Stimulated activated CD4-positive, alpha-beta T cell treated with anti-CD3 and anti-CD28 coated beads, Interleukin-1b, Interleukin-23, amount 100 ng/mL, for 24 hours (primary cell): ENCODE measurements at regions not wholly inside any gene's neighbourhood (a gene's known extent, or its start where the extent isn't known, plus 50 kb on each side); places are given as distances from the start of the nearest gene placed in this dataset.

ENCODE experiments used
- DNase-seq, 4 experiments: peaks; one replicate each; pipeline ENCODE4 v3.0.0-alpha.2; 2020; ENCODE audit warnings: low read depth in 4 of 4, low spot score in 1 of 4

DNA sequence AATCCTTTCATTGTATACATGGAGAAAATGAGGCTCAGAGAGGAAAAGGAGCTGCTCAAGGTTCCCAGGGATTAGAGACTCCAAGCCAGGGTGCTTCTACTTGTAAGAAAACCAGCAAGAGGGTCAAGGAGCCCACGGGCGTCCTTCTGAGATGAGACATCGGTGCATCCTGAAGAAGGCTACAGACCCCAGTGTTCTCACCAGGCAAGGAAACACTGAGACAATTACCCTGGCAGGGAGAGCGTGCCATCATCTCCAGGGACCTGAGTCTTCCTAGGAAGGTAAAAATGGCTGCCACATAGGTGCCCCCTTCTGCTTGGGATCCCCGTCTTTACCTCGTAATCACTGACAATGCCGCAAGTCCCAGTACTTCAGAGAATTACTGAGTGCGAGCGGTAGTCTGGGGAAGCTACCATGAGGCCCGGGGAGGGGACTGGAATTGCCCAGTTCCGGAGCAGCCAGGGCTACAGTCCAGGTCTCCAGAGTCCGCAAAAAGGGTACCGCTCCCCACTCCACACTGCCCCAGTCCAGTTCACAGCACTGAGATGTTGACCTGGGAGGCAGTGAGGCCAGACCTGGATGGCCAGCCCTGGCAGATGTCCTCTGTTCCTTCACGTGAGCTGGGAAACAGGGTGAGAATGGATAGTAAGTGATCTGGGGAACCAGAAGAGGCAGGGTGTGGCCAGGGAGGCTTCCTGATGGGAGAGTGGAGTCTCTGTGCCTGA lies 164.7 kb upstream of the SMAD3 start:
- no peak for DNase-seq

DNA sequence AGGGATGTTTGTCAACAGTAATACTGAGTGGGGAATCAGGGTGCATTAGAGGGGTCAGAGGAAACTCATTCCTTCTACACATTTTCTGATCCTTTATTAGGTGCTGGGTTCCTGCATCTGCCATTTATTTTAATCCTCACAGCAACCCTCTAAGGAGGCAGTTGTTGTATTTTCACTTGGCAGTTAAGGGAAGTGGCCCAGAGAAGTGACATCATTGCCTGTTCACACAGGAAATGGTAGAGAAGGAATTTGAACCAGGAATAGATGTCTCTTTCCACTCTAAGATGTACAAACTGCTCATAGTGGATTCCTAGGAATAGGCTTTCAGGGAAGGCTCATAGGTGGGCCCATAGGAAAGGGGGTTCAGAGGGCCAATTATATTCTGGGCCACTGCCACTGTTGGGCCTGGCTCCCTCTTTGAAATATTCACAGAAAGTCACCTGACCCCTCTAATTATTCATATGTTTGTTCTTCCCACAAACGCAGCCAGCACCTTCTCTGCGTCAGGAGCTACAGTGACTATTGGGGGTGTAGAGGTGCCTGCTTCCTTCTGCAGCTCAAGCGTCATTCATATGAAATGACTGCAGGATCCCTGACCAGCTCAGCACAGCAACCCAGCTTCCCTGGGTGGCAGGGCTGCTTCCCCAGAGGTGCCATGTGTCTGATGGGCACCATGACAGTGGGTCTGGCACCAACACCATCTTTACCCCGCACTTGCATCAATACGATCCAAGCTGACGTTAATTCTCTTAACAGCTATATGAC lies 163.9 kb upstream of the SMAD3 start:
- DNase-seq, result no peak

DNA sequence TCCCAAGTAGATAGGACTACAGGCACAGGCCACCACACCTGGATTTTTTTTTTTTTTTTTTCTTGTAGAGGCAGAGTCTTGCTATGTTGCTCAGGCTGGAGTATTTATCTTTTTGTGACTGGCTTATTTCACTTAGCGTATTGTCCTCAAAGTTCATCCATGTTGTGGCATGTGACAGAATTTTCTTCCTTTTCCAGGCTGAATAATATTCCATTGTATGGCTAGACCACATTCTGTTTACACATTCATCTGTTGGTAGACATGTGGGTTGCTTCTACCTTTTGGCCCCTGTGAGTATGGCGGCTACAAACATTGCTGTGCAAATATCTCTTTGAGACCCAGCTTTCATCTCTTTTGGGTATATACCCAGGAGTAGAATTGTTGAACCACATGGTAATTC lies 160.2 kb upstream of the SMAD3 start:
- DNase-seq, result no peak

- no peak for DNase-seq
These were observed 159.4 kb upstream of the SMAD3 start for GRCh38 chr15:66905954-66906353.

- no peak for DNase-seq
These were observed 158.5 kb upstream of the SMAD3 start for GRCh38 chr15:66906668-66907614.

GRCh38 chr15:66907826-66908743 lies 157.3 kb upstream of the SMAD3 start:
- no peak for DNase-seq

- no peak for DNase-seq
These were observed 156.7 kb upstream of the SMAD3 start for GRCh38 chr15:66908744-66909095.

DNA sequence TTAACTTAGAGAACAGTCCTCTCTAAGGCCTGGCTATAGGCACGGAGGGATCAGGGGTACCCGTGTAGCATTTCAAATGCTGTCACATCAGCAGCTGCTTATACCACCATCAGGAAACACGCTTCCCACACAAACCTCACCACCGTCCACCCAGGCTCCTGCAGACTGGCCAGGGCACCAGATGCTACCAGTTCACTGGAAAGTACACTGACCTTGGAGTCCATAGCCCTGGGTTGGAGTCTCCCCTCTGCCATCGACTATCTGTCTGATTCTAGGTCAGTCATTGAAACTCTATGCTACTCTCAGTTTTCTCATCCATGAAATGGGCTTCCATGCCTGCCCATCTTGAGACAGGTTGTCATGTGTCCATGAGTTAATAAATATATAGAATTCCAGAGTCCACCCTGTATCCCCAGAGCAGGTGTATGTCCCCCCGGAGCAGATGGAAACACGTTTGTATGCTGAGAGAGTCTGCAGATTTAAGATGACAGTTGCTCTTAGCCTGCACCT lies 156.0 kb upstream of the SMAD3 start:
- no peak for DNase-seq

- DNase-seq, result no peak
These were observed 154.2 kb upstream of the SMAD3 start for GRCh38 chr15:66911131-66911700.

DNA sequence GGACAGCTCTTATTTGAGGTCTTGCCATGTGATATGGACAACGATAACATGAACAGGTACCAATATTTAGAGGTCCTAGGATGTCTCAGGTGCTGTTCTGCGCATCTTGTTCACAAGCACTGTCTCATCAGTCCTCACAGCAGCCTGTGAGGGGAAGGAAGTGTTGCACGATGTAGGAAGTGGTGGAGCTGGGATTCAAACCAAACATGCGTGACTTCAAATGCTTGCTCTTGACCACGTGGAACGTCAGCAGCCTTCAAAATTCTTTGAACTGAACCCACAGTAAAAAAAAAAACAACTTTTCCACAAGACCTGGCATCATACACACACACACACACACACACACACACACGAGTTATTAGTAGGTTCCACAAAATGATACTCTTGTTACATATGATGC lies 153.4 kb upstream of the SMAD3 start:
- DNase-seq, result no peak

GRCh38 chr15:66912441-66912840 lies 153.0 kb upstream of the SMAD3 start:
- DNase-seq, result no peak

DNA sequence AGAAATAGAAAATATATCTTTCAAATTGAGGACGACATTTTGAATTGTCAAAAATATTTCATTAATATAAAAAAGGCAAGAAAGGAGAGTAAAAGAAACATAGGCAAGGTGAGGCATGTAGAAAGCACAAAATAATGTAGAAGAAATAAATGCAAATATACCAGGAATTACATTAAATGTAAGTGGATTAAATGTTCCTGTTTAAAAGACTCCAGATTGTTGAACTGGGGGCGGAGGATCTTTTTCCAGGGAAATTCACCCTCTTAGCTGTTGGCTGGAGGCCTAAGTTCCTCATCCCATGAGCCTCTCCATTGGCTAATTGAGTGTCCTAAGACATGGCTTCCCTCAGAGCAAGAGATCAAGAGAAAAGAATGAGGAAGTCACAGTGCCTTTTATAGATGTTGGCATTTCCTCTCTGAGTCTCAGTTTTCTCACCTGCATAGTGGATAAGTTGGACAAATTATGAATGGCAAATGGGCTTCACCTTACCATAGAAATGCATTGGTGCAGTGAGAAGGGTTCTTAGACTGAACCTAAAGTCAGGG lies 147.4 kb upstream of the SMAD3 start:
- DNase-seq, result no peak

DNA sequence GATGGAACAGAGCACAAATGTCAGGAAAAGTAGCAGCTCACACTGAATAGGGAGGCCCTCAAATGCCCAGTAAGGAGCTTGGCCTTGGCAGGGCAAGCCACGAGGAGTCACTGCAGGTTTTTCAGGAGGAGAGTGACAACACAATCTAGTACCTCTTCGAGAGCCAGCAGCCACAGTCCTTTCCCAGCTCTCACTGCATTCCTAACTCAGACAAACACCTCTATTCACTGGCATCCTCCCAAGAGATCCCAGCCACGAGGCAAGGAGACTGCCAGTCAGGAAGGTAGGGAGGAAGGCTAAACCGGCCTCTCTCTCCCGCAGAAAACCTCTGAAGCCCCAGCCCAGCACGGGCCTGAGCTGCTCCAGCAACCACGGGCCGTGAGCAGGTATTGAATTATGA lies 146.0 kb upstream of the SMAD3 start:
- DNase-seq, result no peak

- no peak for DNase-seq
These were observed 144.0 kb upstream of the SMAD3 start for GRCh38 chr15:66921319-66921915.

DNA sequence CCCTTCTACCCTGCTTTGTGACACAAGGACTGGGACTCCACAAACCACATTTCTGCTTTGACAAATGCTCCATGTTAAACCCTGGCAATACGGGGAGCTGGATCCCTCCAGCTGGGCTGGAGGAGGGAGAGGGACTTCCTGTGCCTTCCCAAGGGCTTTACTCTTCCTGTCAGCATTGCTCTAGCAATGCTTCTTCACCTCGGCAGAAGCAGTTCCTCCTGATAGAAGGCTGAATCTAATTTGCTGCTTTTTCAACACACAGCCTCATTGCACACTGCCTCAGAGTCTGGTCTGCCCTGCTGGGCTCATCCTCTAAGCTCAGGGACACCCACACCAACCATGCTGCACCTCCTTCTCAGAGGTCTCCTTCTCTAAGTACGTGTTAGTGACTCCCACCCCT lies 142.8 kb upstream of the SMAD3 start:
- no peak for DNase-seq

DNA sequence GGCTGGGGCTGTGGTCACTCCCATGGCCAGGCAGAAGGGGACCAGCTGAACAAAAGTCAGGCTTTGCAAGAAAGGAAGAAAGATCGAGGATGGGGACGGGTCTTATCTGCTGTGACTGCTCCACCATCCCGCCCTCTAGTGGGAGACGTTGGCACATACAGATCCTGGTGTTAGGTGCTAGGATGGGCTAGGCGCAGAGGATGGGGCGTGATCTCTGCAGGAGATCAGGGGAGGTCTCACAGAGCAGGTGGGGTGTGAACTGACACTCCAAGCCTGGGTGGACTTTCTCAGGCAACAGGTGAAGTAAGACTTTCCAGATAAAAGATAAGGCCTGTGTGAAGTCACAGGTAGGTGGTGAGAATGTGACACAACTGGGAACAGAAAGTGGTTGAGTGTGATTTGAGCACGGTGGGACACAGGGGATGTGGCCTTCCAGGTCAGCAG lies 141.9 kb upstream of the SMAD3 start:
- peak in 1 of 4 experiments; percentile 20 for DNase-seq

DNA sequence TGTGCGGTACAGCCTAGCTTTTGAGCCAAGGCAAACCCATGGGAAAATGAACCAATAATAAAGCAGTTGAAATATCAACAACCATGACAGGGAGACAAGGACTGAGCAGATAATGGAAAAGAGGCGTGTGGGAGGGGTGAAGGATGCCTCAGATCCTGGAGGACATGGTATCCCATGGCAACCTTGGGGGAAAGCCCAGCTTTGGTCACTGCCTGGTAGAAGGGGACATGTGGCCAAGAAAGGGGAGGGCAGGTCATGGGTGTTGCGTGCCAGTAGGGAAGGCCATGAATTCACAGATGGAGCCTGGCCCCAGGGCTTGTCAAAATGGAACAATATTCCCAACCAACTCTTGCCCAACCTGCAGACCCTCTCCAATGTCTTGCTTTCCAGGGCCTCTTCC lies 140.5 kb upstream of the SMAD3 start:
- DNase-seq, result no peak

DNA sequence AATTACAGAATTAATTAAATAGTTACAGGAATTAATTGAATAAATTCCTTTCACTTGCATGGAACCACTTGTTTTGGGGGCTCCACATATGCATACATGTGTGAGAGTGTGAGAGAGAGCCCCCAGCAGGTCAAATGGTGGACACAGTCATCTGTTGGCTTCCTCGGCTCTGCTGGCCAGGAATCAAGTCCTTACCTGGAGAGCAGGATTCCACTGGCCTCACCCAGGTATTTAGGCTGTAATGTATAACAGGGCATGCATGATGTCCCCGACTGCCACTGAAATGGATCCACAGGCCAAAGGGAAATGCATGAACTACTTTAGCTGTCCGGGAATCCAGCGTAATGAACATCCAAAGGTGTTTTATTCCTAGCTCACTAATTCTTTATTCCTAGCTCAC lies 139.7 kb upstream of the SMAD3 start:
- no peak for DNase-seq
